BLaER1 (cell line): ENCODE measurements at regions not wholly inside any gene's neighbourhood (a gene's known extent, or its start where the extent isn't known, plus 50 kb on each side); places are given as distances from the start of the nearest gene placed in this dataset.
"Not testable (repeated sequence)": the region's sequence is repeated elsewhere in the genome, so short reads cannot be mapped to it uniquely, and the experiment has no call there.

Source experiments
- H3K27ac ChIP-seq: shearing (Covaris generic); formaldehyde crosslinking; 2 replicates; pipeline ENCODE4 v1.8.1; 2022
- H3K27me3 ChIP-seq: shearing (Covaris generic); formaldehyde crosslinking; 2 replicates; pipeline ENCODE4 v1.8.1; 2022
- H3K36me3 ChIP-seq: shearing (Covaris generic); formaldehyde crosslinking; 2 replicates; pipeline ENCODE4 v1.8.1; 2022
- H3K4me1 ChIP-seq: shearing (Covaris generic); formaldehyde crosslinking; 2 replicates; pipeline ENCODE4 v1.8.1; 2022
- H3K4me2 ChIP-seq: shearing (Covaris generic); formaldehyde crosslinking; 2 replicates; pipeline ENCODE4 v1.8.1; 2022
- H3K4me3 ChIP-seq: shearing (Covaris generic); formaldehyde crosslinking; 2 replicates; pipeline ENCODE4 v1.8.1; 2022
- H3K9ac ChIP-seq: shearing (Covaris generic); formaldehyde crosslinking; 2 replicates; pipeline ENCODE4 v1.8.1; 2022
- H3K9me3 ChIP-seq: shearing (Covaris generic); formaldehyde crosslinking; 2 replicates; pipeline ENCODE4 v1.8.1; 2022
- H4K20me1 ChIP-seq: shearing (Covaris generic); formaldehyde crosslinking; 2 replicates; pipeline ENCODE4 v1.8.1; 2022
- Cebpa-rat ChIP-seq: shearing (Covaris generic); IDR thresholded peaks from 2 replicates; pipeline ENCODE4 v1.8.1; 2022

- no peaks in the 10 kb centered on the region for H3K27me3 ChIP-seq
- H4K20me1 ChIP-seq, result no peaks in the 10 kb centered on the region
- H3K27ac ChIP-seq, result no peak overlapping the region
- no peak overlapping the region for H3K9ac ChIP-seq
- H3K36me3 ChIP-seq, result no peaks in the 10 kb centered on the region
- H3K9me3 ChIP-seq, result peaks cover 6% of the 10 kb centered on the region
- no peak overlapping the region for H3K4me2 ChIP-seq
- no peak for TF ChIP-seq Cebpa-rat
- H3K4me1 ChIP-seq, result peaks cover 19% of the 10 kb centered on the region
- H3K4me3 ChIP-seq, result no peak overlapping the region
Observed at GRCh38 chr6:167666571-167667203, 160.0 kb upstream of the AFDN start.

GRCh38 chr6:167667204-167668018 lies 159.3 kb upstream of the AFDN start:
- Histone ChIP-seq H3K4me3 (no peak overlapping the region), H3K27me3 (no peaks in the 10 kb centered on the region), H3K4me2 (no peak overlapping the region), H3K9me3 (peaks cover 13% of the 10 kb centered on the region), H4K20me1 (no peaks in the 10 kb centered on the region), H3K4me1 (peaks cover 18% of the 10 kb centered on the region), H3K36me3 (no peaks in the 10 kb centered on the region), H3K27ac (no peak overlapping the region), H3K9ac (no peak overlapping the region)
- no peak for TF ChIP-seq Cebpa-rat

- TF ChIP-seq Cebpa-rat, result no peak
- Histone ChIP-seq H3K9ac (no peak overlapping the region), H3K9me3 (peaks cover 16% of the 10 kb centered on the region), H3K4me2 (no peak overlapping the region), H3K27ac (no peak overlapping the region), H3K36me3 (no peaks in the 10 kb centered on the region), H4K20me1 (no peaks in the 10 kb centered on the region), H3K4me3 (no peak overlapping the region), H3K4me1 (peaks cover 18% of the 10 kb centered on the region), H3K27me3 (no peaks in the 10 kb centered on the region)
Observed at GRCh38 chr6:167668019-167668753, 158.5 kb upstream of the AFDN start.

GRCh38 chr6:167668754-167669552 lies 157.8 kb upstream of the AFDN start:
- no peaks in the 10 kb centered on the region for H3K27me3 ChIP-seq
- no peak overlapping the region for H3K27ac ChIP-seq
- H3K9ac ChIP-seq, result no peak overlapping the region
- H3K9me3 ChIP-seq, result peaks cover 22% of the 10 kb centered on the region
- H3K36me3 ChIP-seq, result no peaks in the 10 kb centered on the region
- no peaks in the 10 kb centered on the region for H4K20me1 ChIP-seq
- no peak for TF ChIP-seq Cebpa-rat
- H3K4me1 ChIP-seq, result peaks cover 13% of the 10 kb centered on the region
- H3K4me2 ChIP-seq, result no peak overlapping the region
- H3K4me3 ChIP-seq, result no peak overlapping the region

GRCh38 chr6:167669553-167669849 lies 157.2 kb upstream of the AFDN start:
- Histone ChIP-seq H3K9me3 (peaks cover 23% of the 10 kb centered on the region), H4K20me1 (no peaks in the 10 kb centered on the region), H3K4me1 (peaks cover 12% of the 10 kb centered on the region), H3K4me3 (no peak overlapping the region), H3K36me3 (no peaks in the 10 kb centered on the region), H3K27ac (no peak overlapping the region), H3K4me2 (no peak overlapping the region), H3K9ac (no peak overlapping the region), H3K27me3 (no peaks in the 10 kb centered on the region)
- TF ChIP-seq Cebpa-rat, result no peak

GRCh38 chr6:167669870-167670802 lies 156.6 kb upstream of the AFDN start:
- Histone ChIP-seq H3K9me3 (peaks cover 30% of the 10 kb centered on the region), H3K27ac (no peak overlapping the region), H4K20me1 (no peaks in the 10 kb centered on the region), H3K4me3 (no peak overlapping the region), H3K36me3 (no peaks in the 10 kb centered on the region), H3K4me2 (no peak overlapping the region), H3K9ac (no peak overlapping the region), H3K4me1 (peaks cover 6% of the 10 kb centered on the region), H3K27me3 (no peaks in the 10 kb centered on the region)
- no peak for TF ChIP-seq Cebpa-rat

GRCh38 chr6:167670938-167671338 lies 155.8 kb upstream of the AFDN start:
- Histone ChIP-seq H3K4me3 (no peak overlapping the region), H3K9me3 (peaks cover 31% of the 10 kb centered on the region), H3K4me2 (no peak overlapping the region), H3K36me3 (no peaks in the 10 kb centered on the region), H4K20me1 (no peaks in the 10 kb centered on the region), H3K9ac (no peak overlapping the region), H3K27ac (no peak overlapping the region), H3K4me1 (peaks cover 7% of the 10 kb centered on the region), H3K27me3 (no peaks in the 10 kb centered on the region)
- no peak for TF ChIP-seq Cebpa-rat

- H4K20me1 ChIP-seq, H3K4me2 ChIP-seq, H3K27me3 ChIP-seq, H3K9ac ChIP-seq, H3K36me3 ChIP-seq, H3K27ac ChIP-seq, H3K4me3 ChIP-seq: not testable (repeated sequence)
- Histone ChIP-seq H3K9me3 (peaks cover 31% of the 10 kb centered on the region), H3K4me1 (peaks cover 13% of the 10 kb centered on the region)
Observed at GRCh38 chr6:167671379-167671976, 155.2 kb upstream of the AFDN start.
